Fibroblast of lung (primary cell): ENCODE measurements at regions not wholly inside any gene's neighbourhood (a gene's known extent, or its start where the extent isn't known, plus 50 kb on each side); places are given as distances from the start of the nearest gene placed in this dataset.

ENCODE experiments used
- DNase-seq, 2 donors: peaks; one replicate each; pipeline versions ENCODE4 v3.0.0 to v3.0.0-alpha.2; 2010; ENCODE audit warnings: low read depth in 2 of 2
- H2AFZ ChIP-seq: 2 replicates; pipeline ENCODE4 v1.5.1; 2012; ENCODE audit warnings: low read length, control low read depth, inconsistent platforms
- H3K27ac ChIP-seq: 2 replicates; pipeline ENCODE4 v1.5.1; 2011; ENCODE audit warnings: low read length, control low read depth; ENCODE audit not compliant: insufficient read depth
- H3K27me3 ChIP-seq: 2 replicates; pipeline ENCODE4 v1.5.1; 2011; ENCODE audit warnings: mild to moderate bottlenecking, low read length; ENCODE audit not compliant: control insufficient read depth, insufficient read depth
- H3K36me3 ChIP-seq: 2 replicates; pipeline ENCODE4 v1.5.1; 2011; ENCODE audit warnings: low read length; ENCODE audit not compliant: control insufficient read depth, insufficient read depth
- H3K4me1 ChIP-seq: 2 replicates; pipeline ENCODE4 v1.5.1; 2011; ENCODE audit warnings: low read length; ENCODE audit not compliant: control insufficient read depth, insufficient read depth; ENCODE audit errors: extremely low read depth
- H3K4me2 ChIP-seq: 2 replicates; pipeline ENCODE4 v1.5.1; 2011; ENCODE audit warnings: low read length, control low read depth; ENCODE audit not compliant: insufficient read depth; ENCODE audit errors: extremely low read depth
- H3K4me3 ChIP-seq, 4 experiments: fragments of 200-600 bp in 1 of 4; sonication (generic) in 1 of 4; replicated peaks in 1 of 4; 2 replicates each; pipeline ENCODE4 v1.5.1; 2011 to 2016; ENCODE audit warnings: low read length in 4 of 4, low read depth in 3 of 4, mild to moderate bottlenecking in 3 of 4, control low read depth in 2 of 4, inconsistent platforms in 1 of 4, mixed read lengths in 1 of 4; ENCODE audit not compliant: insufficient read depth in 1 of 4; ENCODE audit errors: control extremely low read depth in 1 of 4
- H3K79me2 ChIP-seq: 2 replicates; pipeline ENCODE4 v1.5.1; 2012; ENCODE audit warnings: mild to moderate bottlenecking, low read length, inconsistent platforms; ENCODE audit not compliant: control insufficient read depth, insufficient read depth
- H3K9ac ChIP-seq: 2 replicates; pipeline ENCODE4 v1.5.1; 2011; ENCODE audit warnings: mild to moderate bottlenecking, low read length, control low read depth; ENCODE audit not compliant: insufficient read depth
- H3K9me3 ChIP-seq: 2 replicates; pipeline ENCODE4 v1.5.1; 2012; ENCODE audit warnings: low read depth, low read length; ENCODE audit not compliant: control insufficient read depth, insufficient read depth
- H4K20me1 ChIP-seq: 2 replicates; pipeline ENCODE4 v1.5.1; 2011; ENCODE audit warnings: low read length; ENCODE audit not compliant: control insufficient read depth, insufficient read depth; ENCODE audit errors: extremely low read depth
- CTCF ChIP-seq, 2 donors: IDR thresholded peaks in 1 of 2; conservative IDR thresholded peaks in 1 of 2; 1 replicate in 1 of 2; 2 replicates in 1 of 2; pipeline ENCODE4 v1.5.1; 2011 to 2012; ENCODE audit warnings: low read length in 2 of 2, control low read depth in 1 of 2, inconsistent platforms in 1 of 2, low read depth in 1 of 2, mild to moderate bottlenecking in 1 of 2
- EZH2 ChIP-seq: IDR thresholded peaks from 2 replicates; pipeline ENCODE4 v1.5.1; 2012; ENCODE audit warnings: low read length, control low read depth, mild to moderate bottlenecking; ENCODE audit errors: missing control alignments

GRCh38 chr1:79539001-79539400 lies 532.5 kb upstream of the ADGRL4 start:
- Histone ChIP-seq H3K4me1 (no peaks in the 10 kb centered on the region), H4K20me1 (no peaks in the 10 kb centered on the region), H2AFZ (no peak overlapping the region), H3K9me3 (no peaks in the 10 kb centered on the region), H3K4me2 (no peak overlapping the region), H3K9ac (no peak overlapping the region), H3K4me3 (no peak overlapping the region), H3K36me3 (no peaks in the 10 kb centered on the region), H3K27me3 (no peaks in the 10 kb centered on the region), H3K27ac (no peak overlapping the region), H3K79me2 (no peaks in the 10 kb centered on the region)
- DNase-seq = peak in 1 of 2 donors; percentile 35
- no peak for TF ChIP-seq EZH2
- no peak for TF ChIP-seq CTCF (conservative IDR thresholded peaks at IDR 0.05 in 1 of 2, IDR thresholded peaks at IDR 0.05 in 1 of 2; ENCODE audit: low read depth in 1 of 2, low read length in 2 of 2)

DNA sequence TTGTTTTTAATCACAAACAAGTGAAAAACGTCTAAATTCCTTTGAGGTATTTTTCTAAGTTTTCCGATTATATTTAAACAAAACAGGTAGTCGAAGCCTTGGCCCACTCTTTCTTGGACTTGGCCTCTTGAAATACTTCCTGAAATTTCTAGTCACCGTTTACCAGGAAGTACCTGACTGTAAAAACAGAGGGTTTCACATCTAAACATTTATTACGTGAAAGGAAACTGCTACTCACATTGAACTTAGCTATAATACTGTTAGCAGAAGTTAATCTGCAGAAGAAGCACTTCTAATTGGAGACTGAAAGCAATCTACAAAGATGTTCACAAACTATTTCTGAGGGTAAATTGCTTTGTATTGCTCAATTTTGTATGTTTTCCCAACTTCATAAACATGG lies 526.0 kb upstream of the ADGRL4 start:
- Histone ChIP-seq H2AFZ (no peak overlapping the region), H3K79me2 (no peaks in the 10 kb centered on the region), H3K9me3 (no peaks in the 10 kb centered on the region), H3K4me2 (no peak overlapping the region), H3K9ac (no peak overlapping the region), H3K27me3 (no peaks in the 10 kb centered on the region), H3K36me3 (no peaks in the 10 kb centered on the region), H3K27ac (no peak overlapping the region), H3K4me3 (no peak overlapping the region), H3K4me1 (no peaks in the 10 kb centered on the region), H4K20me1 (no peaks in the 10 kb centered on the region)
- no peak for TF ChIP-seq CTCF (conservative IDR thresholded peaks at IDR 0.05 in 1 of 2, IDR thresholded peaks at IDR 0.05 in 1 of 2; ENCODE audit: low read depth in 1 of 2, low read length in 2 of 2)
- no peak for DNase-seq

DNA sequence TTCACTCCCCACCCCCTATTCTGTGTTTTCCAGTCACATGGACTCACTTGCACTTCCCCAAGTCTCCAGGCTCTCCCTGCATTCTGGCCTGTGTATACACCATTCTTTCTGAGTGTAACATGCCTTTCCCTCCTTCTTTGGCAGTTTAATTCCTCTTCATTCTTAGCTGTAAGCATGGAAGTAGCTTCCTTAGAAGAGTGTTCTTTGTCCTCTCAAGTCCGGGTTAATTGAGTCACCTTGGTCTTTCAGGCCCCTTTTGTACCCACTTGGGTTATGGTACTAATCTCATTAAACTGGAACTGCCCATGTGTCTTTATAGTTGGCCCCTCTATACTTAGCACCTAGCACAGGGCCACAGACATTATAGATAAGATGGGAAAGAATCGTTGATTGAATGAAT lies 525.3 kb upstream of the ADGRL4 start:
- H3K79me2 ChIP-seq = no peaks in the 10 kb centered on the region
- H3K27me3 ChIP-seq = no peaks in the 10 kb centered on the region
- no peaks in the 10 kb centered on the region for H3K36me3 ChIP-seq
- no peak overlapping the region for H2AFZ ChIP-seq
- TF ChIP-seq EZH2 (no peak), CTCF (conservative IDR thresholded peaks at IDR 0.05 in 1 of 2, IDR thresholded peaks at IDR 0.05 in 1 of 2; ENCODE audit: low read depth in 1 of 2, low read length in 2 of 2) (no peak)
- H3K4me3 ChIP-seq = no peak overlapping the region
- H3K9ac ChIP-seq = no peak overlapping the region
- no peaks in the 10 kb centered on the region for H3K4me1 ChIP-seq
- no peak for DNase-seq
- no peaks in the 10 kb centered on the region for H3K9me3 ChIP-seq
- no peak overlapping the region for H3K27ac ChIP-seq
- H3K4me2 ChIP-seq = no peak overlapping the region
- no peaks in the 10 kb centered on the region for H4K20me1 ChIP-seq
